Bone marrow (tissue), 2 donors: ENCODE measurements at regions not wholly inside any gene's neighbourhood (a gene's known extent, or its start where the extent isn't known, plus 50 kb on each side); places are given as distances from the start of the nearest gene placed in this dataset.

Experiments
- DNase-seq, 2 donors: peaks; one replicate each; lab custom pipeline; 2025; lab: John Stamatoyannopoulos, UW

DNA sequence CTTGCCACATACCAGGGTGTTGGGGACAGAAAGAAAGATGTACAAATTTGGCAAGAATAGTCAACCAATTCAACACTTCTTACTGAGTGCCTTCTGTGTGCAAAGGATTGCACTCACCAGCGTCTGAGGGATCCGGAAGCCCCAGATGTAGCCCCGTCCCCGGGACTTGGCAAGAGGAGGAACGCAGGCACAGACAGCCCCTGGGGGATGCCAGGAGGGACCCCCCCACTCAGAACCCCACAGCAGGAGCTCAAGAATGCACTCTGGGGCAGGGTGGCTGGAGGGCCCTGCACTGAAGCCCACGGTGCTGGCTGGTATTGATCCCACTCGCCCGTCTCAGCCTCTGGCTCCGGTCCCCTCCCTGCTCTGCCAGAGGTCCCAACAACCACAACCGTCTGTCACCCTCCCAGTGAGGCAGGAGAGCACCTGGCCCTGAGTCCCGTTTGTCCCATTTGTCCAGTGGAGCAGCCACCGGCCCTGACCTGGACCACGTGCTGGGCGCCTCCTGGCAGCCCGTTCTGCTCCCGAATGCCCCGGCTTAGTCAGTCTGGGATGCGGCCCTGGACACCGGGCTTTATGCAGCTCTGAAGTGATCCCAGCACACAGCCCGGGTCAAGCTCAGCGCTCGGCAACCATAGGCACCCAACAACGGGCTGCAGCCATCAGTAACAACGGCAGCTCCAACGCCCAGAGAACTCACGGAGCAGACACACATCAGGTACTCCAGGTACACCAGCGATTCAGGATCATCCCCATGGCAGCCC lies 128.7 kb downstream of the DLL1 start:
- DNase-seq: no peak

DNA sequence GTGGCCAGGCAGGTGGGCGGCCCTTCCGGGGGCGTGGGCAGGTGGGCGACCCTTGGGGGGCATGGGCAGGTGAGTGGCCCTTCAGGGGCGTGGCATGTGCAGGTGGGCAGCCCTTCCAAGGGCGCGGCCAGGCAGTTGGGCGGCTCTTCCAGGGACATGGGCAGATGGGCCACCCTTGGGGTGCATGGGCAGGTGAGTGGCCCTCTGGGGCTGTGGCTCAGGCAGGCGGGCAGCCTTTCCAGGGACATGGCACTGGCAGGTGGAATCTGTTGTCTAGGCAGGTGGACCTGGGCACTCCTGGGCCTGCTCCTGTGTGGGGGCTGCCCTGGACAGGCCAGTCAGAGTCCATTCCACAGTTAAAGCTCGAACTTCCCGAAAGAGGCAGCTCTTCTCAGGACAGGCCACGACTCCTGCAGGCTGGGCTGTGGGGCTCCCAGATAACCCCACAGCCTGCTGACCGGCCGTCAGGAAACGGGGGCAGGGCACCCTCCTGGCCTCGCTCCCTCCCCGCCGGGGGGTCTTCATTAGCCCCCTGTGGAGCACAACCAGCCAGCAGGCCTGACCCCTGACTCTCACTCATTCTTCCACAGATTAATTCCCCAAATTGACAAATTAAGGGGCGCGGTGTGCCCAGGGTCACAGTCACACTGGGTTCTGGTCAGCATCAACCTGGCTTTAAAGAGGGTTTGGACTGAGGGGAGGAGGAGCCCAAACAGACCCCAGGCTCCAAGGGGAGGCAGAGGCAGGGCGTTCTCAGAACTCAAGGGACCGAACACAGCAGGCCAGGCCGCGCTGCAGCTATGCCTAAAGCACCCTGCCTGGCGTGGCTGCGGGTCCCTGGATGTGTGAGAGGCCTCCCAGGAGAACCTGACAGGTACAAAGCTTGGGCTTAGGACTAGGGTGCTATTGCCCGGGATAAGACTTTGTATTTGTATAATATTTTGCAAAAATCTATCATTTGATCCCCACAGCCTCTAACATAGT lies 130.0 kb downstream of the DLL1 start:
- no peak for DNase-seq

DNA sequence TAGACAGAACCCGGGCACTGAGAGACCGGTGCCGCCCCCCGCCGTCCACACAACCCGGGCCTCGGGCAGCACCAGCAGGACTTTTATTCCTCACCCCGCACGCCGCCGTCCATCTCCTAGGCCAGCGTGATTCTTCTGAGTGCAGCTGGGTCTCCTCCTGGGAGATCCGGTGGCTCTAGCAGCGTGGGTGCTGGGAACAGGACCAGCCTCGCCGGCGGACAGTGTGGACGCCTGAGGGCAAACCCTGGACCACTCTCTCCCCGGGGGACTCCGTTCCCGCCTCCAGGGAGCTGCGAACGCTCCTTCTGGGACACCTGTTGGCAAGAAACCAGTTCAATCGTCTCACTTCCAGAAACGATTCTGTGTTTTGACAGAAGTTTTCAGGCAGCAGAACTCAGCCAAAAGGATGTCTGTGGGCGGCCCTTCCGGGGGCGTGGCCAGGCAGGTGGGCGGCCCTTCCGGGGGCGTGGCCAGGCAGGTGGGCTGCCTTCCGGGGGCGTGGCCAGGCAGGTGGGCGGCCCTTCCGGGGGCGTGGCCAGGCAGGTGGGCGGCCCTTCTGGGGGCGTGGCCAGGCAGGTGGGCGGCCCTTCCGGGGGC lies 130.7 kb downstream of the DLL1 start:
- DNase-seq: no peak

DNA sequence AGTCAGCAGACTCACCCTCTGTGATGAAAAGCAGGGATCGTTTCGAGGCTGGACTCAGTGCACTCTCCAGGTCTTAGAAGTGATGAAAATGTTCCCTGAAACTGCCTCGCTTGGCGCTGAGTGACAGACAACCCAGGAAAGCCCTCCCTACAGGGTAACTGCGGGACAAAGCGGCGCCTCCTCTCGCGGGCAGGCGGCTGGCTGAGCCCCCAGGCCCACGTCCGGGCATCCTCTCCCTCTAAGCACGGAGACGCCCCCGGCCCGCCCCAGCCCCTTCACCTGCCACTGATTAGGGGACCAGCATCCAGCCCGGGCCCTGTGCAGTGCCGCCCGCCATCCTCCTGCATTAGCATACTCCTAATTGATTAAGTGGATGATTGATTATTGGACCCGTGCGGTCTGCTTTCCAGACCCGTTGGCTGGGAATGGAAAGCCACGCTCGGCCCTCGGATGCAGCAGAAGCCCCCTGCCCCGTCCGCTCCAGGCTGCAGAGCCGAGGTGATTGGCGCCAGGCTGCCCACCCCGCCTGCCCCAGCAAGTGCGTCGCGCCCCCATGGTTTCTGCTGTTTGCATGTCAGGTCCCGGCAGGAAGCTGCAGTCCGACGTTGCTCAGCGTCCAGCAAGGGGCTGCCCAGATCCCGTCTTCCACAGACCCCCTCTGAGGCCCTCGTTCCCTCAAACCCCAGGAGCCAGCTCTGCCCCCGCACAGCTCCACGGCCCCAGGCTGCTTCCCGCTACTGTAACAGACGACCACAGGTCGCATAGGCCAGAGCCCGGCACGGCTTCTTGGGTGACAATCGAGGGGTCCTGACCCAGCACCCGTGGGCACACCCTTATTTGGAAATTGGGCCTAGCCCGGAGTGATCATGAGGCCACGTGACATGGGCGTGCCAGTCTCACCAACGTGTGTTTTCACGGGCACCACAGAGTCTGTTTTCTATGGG lies 131.6 kb downstream of the DLL1 start:
- DNase-seq: no peak

DNA sequence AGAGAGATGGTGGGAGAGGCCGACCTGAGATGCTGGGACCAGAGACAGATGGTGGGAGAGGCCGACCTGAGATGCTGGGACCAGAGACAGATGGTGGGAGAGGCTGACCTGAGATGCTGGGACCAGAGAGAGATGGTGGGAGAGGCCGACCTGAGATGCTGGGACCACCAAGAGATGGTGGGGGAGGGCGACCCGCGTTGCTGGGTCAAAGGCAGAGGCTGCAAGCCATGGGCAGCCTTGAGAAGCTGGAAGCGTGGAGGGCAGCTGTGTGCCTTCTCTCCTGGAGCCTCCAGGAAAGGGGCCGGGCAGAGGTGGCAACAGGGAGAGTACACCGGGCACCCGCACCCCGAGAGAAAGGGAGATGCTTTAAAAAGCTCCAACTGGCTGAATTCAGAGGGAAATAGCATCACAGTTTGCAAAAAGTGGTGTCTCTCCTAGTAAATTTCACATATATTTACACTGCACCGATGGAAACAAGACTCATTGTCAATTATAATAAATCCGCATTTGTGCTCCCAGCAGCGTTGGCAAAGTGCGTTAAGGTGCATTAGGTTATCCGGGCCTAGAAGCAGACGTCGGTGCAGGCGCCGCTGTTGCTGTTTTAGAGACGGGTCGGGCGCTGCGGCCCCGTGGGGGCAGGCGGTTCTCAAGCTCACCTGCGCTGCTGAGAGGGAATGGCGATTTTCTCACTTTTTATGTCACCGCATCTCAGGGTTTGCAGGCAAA lies 132.4 kb downstream of the DLL1 start:
- no peak for DNase-seq

- no peak for DNase-seq
Observed at GRCh38 chr6:170157567-170158218, 133.2 kb downstream of the DLL1 start.

DNA sequence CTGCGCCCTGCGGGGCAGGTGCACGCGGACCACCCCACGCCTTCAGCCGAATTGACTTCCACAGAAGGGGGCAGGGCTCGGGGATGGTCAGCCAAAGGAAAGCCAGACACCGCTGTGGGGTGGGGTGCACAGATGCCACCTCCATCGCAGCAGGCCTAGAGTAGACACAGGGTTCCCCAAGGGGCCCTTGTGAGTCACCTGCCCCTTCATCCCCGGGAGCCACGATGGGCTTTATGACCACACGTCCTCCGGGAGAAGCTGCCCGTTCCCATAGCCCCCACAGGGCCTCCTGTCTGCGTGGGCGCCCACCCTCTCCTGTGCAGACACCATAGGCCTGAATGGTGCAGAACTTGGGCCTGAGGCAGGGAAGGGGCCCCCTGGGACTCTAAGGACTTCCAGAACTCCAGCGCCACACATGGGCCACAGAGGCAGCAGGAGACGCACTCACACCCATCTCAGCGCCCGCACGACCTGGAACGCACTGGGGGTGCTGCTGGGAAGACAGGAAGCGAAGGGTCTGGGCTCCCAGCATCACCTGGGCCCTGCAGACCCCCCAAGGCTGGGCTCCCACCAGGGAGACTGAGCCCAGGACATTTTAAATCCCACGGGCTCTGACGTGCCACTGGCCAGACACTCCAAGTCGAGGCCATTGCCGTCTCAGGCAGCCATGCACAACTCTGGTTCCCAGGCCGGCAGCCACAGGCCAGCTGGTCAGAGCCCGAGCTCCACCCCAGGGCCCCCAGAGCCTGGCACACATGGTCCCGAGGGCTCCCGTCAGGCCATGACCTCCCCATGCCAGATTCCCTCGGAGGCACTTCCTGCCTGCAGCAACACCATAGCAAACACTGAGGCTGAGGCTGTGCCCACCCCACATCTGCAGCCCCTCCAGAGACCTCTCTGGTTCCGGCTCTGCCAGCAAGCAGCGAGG lies 134.2 kb downstream of the DLL1 start:
- DNase-seq: no peak

DNA sequence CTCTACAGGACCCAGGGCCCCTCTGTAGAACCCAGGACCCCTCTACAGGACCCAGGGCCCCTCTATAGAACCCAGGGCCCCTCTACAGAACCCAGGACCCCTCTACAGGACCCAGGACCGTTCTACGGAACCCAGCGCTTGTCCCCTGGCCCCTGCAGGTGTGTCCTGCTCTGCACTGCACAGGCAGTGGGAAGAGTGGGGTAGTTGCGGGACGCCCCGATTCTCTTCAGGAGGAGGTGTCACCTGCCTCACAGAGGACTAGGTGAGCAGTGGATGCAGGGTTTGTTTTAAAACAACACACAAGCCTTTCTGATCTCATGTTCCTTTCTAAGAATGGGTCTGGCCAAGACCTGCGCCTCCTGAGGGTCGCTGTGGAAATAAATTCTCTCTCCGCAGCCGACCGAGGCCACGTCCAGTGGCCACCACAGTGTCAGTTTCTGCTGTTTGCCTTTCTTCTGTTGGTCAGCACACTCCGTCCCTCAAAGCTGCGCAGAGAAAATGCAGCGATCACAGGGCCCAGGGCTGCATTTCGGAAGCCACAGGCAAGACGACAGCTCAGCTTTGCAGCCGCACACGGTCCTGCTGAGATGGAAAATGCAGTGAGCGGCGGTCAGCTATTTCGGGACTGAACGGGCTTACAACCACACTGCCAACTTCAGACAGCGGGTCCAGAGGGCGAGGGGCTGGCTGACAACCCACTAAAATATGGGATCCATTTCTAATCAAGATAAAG lies 135.2 kb downstream of the DLL1 start:
- no peak for DNase-seq

DNA sequence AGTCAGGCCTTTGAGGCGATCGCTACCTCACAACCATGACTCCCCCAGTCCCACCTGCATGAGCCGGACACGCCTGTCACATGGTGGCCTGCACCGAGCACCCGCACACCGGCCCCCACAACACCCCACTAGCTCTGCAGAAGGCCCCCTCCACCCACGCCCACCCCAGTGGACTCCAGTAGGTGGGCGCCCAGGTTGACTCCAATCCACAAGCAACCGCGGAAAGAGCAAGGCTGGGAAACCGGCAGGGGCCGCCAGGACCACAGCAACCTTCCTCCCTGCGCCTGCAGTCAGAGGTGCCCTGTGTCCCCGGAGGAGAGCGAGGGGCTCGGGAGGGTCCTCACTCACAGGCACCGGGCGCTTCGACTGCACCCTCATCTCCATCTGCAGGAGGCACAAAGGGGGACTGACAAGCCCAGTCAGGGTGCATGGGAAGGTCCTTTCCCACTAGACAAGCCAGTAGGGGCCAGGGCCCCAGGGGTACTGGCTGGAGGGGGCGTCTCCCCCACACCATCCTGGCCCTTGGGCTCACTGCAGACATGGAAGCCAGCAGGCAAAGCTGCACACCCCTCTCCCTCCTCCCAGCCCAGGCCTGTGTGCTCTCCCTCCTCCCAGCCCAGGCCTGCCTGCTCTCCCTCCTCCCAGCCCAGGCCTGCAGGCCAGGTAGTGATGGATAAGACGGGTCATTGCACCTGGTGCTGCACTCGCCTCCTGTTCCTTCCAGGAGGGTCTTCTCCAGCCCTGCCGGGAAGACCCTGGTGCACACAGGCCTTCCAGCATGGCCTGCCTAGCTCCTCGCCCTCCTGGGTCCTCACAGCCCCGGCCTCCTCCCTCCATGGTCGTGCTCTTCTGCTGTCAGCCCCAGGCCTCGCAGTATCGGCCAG lies 137.2 kb downstream of the DLL1 start:
- DNase-seq: no peak

DNA sequence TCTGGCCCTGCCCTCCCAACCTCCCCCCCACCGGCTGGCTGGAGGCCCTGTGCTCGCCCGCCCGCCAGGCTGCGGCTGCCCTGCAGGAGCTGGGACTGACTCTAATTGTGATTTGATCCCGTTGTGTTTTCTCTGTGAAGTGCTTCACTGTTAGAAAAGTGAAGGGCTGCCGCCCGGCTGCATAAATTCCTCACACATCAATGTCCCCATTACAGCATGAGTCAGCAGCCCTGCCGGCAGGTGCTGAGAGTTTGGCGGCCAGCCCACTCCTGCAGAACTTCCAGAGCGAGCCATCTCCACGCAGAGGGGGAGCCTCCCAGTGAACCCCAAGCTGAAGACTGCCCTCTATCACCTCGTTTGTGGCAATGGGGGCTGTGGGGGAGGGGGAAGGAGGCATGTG lies 137.9 kb downstream of the DLL1 start:
- DNase-seq: peak in 1 of 2 donors; percentile 43

DNA sequence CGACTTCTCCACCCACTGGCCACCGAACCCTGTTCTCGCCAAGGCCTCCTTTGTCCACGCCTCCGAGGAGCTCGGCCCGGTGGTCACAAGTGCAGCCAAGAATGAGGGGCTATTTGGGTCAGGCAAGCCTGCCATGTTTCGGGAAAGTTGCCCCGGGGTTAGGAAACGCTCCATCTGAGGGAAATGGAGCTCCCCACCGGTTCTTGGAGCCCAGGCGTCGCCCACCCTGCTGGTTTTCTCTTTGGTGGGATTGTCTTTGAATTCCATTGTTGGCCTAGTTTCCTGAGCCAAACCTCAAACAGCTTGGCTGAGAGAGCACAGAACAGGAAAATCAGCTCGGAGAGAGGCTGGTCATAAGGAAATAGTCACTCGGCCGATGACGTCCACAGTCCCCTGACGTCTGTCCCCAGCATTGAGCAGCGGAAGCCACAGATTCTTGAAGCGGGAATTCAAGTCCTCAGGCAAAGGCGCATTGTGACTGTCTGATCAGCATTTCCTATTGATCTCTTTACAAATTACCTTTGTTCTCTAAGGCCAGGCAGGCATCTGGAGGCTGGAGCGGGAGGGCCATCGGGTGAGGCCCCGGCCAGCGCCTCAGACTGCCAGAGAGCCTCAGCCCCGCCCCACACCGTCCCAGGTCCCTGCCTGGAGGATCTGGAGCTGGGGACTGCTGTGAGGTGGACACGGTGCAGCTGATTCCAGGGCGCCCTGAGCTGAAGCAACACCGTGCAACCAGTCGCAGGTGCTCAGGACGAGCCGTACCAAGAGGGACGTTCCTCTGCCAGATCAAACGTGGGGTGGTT lies 138.6 kb downstream of the DLL1 start:
- DNase-seq: no peak

GRCh38 chr6:170151804-170152123 lies 139.1 kb downstream of the DLL1 start:
- DNase-seq: no peak

- DNase-seq: no peak
Observed at GRCh38 chr6:170151321-170151771, 139.5 kb downstream of the DLL1 start.

- no peak for DNase-seq
Observed at GRCh38 chr6:170150590-170150945, 140.3 kb downstream of the DLL1 start.

DNA sequence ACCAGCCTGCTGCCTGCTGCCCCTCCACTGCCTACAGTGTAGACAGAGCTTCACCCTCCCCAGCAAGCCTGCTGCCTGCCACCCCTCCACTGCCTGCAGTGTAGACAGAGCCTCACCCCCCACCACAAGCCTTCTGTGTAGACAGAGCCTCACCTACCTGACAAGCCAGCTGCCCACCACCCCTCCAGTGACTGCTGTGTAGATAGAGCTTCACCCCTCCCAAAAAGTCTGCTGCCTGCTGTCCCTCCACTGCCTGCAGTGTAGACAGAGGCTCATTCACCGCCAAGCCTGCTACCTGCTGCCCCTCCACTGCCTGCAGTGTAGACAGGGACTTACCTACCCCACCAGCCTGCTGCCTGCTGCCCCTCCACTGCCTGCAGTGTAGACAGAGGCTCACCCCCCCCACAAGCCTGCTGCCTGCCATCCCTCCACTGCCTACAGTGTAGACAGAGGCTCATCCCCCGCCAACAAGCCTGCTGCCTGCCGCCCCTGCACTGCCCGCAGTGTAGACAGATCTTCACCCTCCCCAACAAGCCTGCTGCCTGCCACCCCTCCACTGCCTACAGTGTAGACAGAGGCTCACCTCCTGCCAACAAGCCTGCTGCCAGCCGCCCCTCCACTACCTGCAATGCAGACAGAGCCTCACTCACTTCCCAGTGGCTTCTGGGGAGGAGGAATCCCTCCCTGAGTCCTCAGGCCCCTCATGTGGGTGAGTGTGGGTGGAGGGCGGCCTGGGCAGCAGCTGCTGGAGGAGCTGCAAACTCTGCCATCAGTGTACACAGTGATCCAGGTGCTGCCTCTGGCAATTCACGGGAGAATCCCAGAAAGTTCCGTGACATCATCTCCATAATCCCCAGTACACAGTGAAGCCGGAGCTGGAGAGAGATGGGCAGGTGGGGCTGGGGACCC lies 140.9 kb downstream of the DLL1 start:
- no peak for DNase-seq
